H9 (cell line): ENCODE measurements at regions not wholly inside any gene's neighbourhood (a gene's known extent, or its start where the extent isn't known, plus 50 kb on each side); places are given as distances from the start of the nearest gene placed in this dataset.
"Not testable (repeated sequence)": the region's sequence is repeated elsewhere in the genome, so short reads cannot be mapped to it uniquely, and the experiment has no call there.

Source experiments
- DNase-seq: peaks from one replicate; pipeline ENCODE4 v3.0.0-alpha.2; 2017
- H2AFZ ChIP-seq: one replicate; pipeline ENCODE4 v1.6.1; 2013; ENCODE audit warnings: mild to moderate bottlenecking, low read length, control low read depth, moderate library complexity
- H2AK5ac ChIP-seq: 2 replicates; pipeline ENCODE4 v1.6.1; 2013; ENCODE audit warnings: low read length, control low read depth, mixed read lengths; ENCODE audit not compliant: insufficient read length
- H2BK120ac ChIP-seq: one replicate; pipeline ENCODE4 v1.6.1; 2013; ENCODE audit warnings: low read depth, mild to moderate bottlenecking, low read length, control low read depth, inconsistent platforms; ENCODE audit not compliant: poor library complexity, severe bottlenecking
- H2BK12ac ChIP-seq: 2 replicates; pipeline ENCODE4 v1.6.1; 2013; ENCODE audit warnings: low read length, control low read depth, mixed read lengths, low read depth; ENCODE audit not compliant: insufficient read length
- H2BK15ac ChIP-seq: 2 replicates; pipeline ENCODE4 v1.6.1; 2013; ENCODE audit warnings: low read depth, low read length, control low read depth
- H2BK20ac ChIP-seq: one replicate; pipeline ENCODE4 v1.6.1; 2013; ENCODE audit warnings: low read depth, mild to moderate bottlenecking, low read length, control low read depth, inconsistent platforms; ENCODE audit not compliant: poor library complexity, severe bottlenecking
- H2BK5ac ChIP-seq: 2 replicates; pipeline ENCODE4 v1.6.1; 2013; ENCODE audit warnings: low read length, control low read depth, mixed read lengths; ENCODE audit not compliant: insufficient read length
- H3K14ac ChIP-seq: 2 replicates; pipeline ENCODE4 v1.6.1; 2013; ENCODE audit warnings: low read length, control low read depth; ENCODE audit not compliant: insufficient read depth
- H3K18ac ChIP-seq: 2 replicates; pipeline ENCODE4 v1.6.1; 2013; ENCODE audit warnings: low read depth, mild to moderate bottlenecking, mixed read lengths, low read length, control low read depth; ENCODE audit not compliant: insufficient read length
- H3K23ac ChIP-seq: 2 replicates; pipeline ENCODE4 v1.6.1; 2013; ENCODE audit warnings: low read length, control low read depth, mixed read lengths, low read depth; ENCODE audit not compliant: insufficient read length
- H3K23me2 ChIP-seq: 2 replicates; pipeline ENCODE4 v1.6.1; 2013; ENCODE audit warnings: low read depth, mild to moderate bottlenecking, mixed read lengths, low read length, control low read depth; ENCODE audit not compliant: insufficient read length, poor library complexity, severe bottlenecking
- H3K27ac ChIP-seq: 2 replicates; pipeline ENCODE4 v1.5.1; 2013; ENCODE audit warnings: low read length, control low read depth, mixed read lengths, low read depth; ENCODE audit not compliant: insufficient read length
- H3K27me3 ChIP-seq: 2 replicates; pipeline ENCODE4 v1.6.1; 2013; ENCODE audit warnings: low read length, control low read depth, inconsistent platforms; ENCODE audit not compliant: insufficient read depth
- H3K4ac ChIP-seq: 2 replicates; pipeline ENCODE4 v1.6.1; 2013; ENCODE audit warnings: low read depth, mild to moderate bottlenecking, control low read depth, inconsistent platforms, low read length, moderate library complexity
- H3K4me1 ChIP-seq: 2 replicates; pipeline ENCODE4 v1.6.1; 2013; ENCODE audit warnings: low read length, control low read depth, inconsistent platforms; ENCODE audit not compliant: insufficient read depth
- H3K4me2 ChIP-seq: 2 replicates; pipeline ENCODE4 v1.6.1; 2013; ENCODE audit warnings: low read length, control low read depth, mixed read lengths; ENCODE audit not compliant: insufficient read length, insufficient read depth
- H3K56ac ChIP-seq: 2 replicates; pipeline ENCODE4 v1.6.1; 2013; ENCODE audit warnings: low read depth, mild to moderate bottlenecking, mixed read lengths, low read length, control low read depth; ENCODE audit not compliant: insufficient read length
- H3K79me1 ChIP-seq: 2 replicates; pipeline ENCODE4 v1.6.1; 2013; ENCODE audit warnings: low read depth, mild to moderate bottlenecking, moderate library complexity, low read length, control low read depth, inconsistent platforms; ENCODE audit not compliant: insufficient read depth, poor library complexity, severe bottlenecking
- H3K79me2 ChIP-seq: 2 replicates; pipeline ENCODE4 v1.6.1; 2013; ENCODE audit warnings: low read length, control low read depth, inconsistent platforms; ENCODE audit not compliant: insufficient read depth
- H3K9ac ChIP-seq: 2 replicates; pipeline ENCODE4 v1.6.1; 2013; ENCODE audit warnings: low read length, control low read depth, mixed read lengths; ENCODE audit not compliant: insufficient read length; ENCODE audit errors: extremely low read depth
- H3K9me3 ChIP-seq: one replicate; pipeline ENCODE4 v1.6.1; 2013; ENCODE audit warnings: low read depth, low read length, inconsistent platforms; ENCODE audit not compliant: control insufficient read depth
- H3T11ph ChIP-seq: one replicate; pipeline ENCODE4 v1.6.1; 2013; ENCODE audit warnings: mild to moderate bottlenecking, low read length, control low read depth, inconsistent platforms
- H4K20me1 ChIP-seq: one replicate; pipeline ENCODE4 v1.6.1; 2013; ENCODE audit not compliant: control insufficient read depth, insufficient read length, insufficient read depth
- H4K5ac ChIP-seq: 2 replicates; pipeline ENCODE4 v1.6.1; 2013; ENCODE audit warnings: low read depth, mild to moderate bottlenecking, mixed read lengths, low read length, control low read depth; ENCODE audit not compliant: insufficient read length
- H4K8ac ChIP-seq: replicated peaks from 2 replicates; pipeline ENCODE4 v1.6.1; 2013; ENCODE audit warnings: low read length, control low read depth, mixed read lengths, low read depth; ENCODE audit not compliant: insufficient read length
- H4K91ac ChIP-seq: 2 replicates; pipeline ENCODE4 v1.6.1; 2013; ENCODE audit warnings: low read depth, mild to moderate bottlenecking, moderate library complexity, mixed read lengths, low read length, control low read depth; ENCODE audit not compliant: insufficient read length
- H3K27ac Mint-ChIP-seq, 3 experiments: 2 replicates in 2 of 3; 3 replicates in 1 of 3; pipeline ENCODE4 v1.8.0; 2020 to 2021; ENCODE audit warnings: mixed read lengths in 3 of 3, mild to moderate bottlenecking in 1 of 3, moderate library complexity in 1 of 3
- H3K27me3 Mint-ChIP-seq: 2 replicates; pipeline ENCODE4 v1.8.0; 2021; ENCODE audit warnings: low read depth, mild to moderate bottlenecking, moderate library complexity, mixed read lengths
- H3K36me3 Mint-ChIP-seq, 3 experiments: 2 replicates in 2 of 3; 3 replicates in 1 of 3; pipeline ENCODE4 v1.8.0; 2020 to 2021; ENCODE audit warnings: low read depth in 3 of 3, mixed read lengths in 3 of 3; ENCODE audit not compliant: insufficient read depth in 1 of 3
- H3K4me1 Mint-ChIP-seq, 2 experiments: 2 replicates each; pipeline ENCODE4 v1.8.0; 2020; ENCODE audit warnings: mixed read lengths in 2 of 2
- H3K4me3 Mint-ChIP-seq, 2 experiments: 2 replicates in 1 of 2; 3 replicates in 1 of 2; pipeline ENCODE4 v1.8.0; 2020 to 2021; ENCODE audit warnings: mild to moderate bottlenecking in 2 of 2, mixed read lengths in 2 of 2, moderate library complexity in 1 of 2
- H3K9me3 Mint-ChIP-seq, 2 experiments: 2 replicates in 1 of 2; 3 replicates in 1 of 2; pipeline ENCODE4 v1.8.0; 2020; ENCODE audit warnings: mild to moderate bottlenecking in 2 of 2, mixed read lengths in 2 of 2, moderate library complexity in 1 of 2
- WGBS: extraction: QIAGEN DNeasy Blood & Tissue Kit; methylation state at CpG from one replicate; pipeline ENCODE4 v1.1.7; 2013; ENCODE audit warnings: missing lambda C conversion rate, low lambda C conversion rate, mixed read lengths; ENCODE audit not compliant: insufficient read length; ENCODE audit errors: extremely low coverage; 5-methylcytosine and 5-hydroxymethylcytosine counted together
- TF ChIP-seq, protein P1 (sequence below): fragments of 200-600 bp; sonication (generic); conservative IDR thresholded peaks from 3 replicates; pipeline ENCODE4 v1.8.0; 2021; ENCODE audit warnings: antibody characterized with exemption, mild to moderate bottlenecking

DNA sequence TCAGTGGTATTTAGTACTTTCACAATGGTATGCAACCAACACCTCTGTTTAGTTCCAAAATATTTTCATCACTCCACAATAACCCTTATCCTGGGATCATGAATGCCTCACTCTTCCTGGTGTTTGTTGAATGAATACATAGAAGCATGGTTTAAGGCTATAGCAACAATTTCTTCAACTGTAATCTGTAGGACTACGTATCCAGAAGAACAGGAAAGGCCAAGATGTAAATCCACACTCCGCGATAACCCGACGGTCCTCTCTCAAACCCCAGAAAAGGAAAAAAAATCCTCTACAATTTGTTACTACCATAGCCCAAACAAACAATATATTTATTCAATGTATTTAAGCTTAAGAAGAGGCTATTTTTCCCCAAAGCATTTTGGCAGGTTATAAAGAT, 141.4 kb upstream of the SALL4 start:
- H4K8ac ChIP-seq = no peak overlapping the region
- H4K91ac ChIP-seq = no peak overlapping the region
- no peak overlapping the region for H2BK5ac ChIP-seq
- H3K4me1 ChIP-seq = no peaks in the 10 kb centered on the region
- H3K27ac ChIP-seq = no peak overlapping the region
- H2BK120ac ChIP-seq = no peak overlapping the region
- H3K9me3 Mint-ChIP-seq = no peaks in the 10 kb centered on the region
- H3K4me1 Mint-ChIP-seq = no peaks in the 10 kb centered on the region; a peak in 1 of 4 replicates
- H2BK20ac ChIP-seq = no peak overlapping the region
- H3K18ac ChIP-seq = no peak overlapping the region
- H3K27me3 ChIP-seq = no peaks in the 10 kb centered on the region
- TF ChIP-seq, protein P1, sequence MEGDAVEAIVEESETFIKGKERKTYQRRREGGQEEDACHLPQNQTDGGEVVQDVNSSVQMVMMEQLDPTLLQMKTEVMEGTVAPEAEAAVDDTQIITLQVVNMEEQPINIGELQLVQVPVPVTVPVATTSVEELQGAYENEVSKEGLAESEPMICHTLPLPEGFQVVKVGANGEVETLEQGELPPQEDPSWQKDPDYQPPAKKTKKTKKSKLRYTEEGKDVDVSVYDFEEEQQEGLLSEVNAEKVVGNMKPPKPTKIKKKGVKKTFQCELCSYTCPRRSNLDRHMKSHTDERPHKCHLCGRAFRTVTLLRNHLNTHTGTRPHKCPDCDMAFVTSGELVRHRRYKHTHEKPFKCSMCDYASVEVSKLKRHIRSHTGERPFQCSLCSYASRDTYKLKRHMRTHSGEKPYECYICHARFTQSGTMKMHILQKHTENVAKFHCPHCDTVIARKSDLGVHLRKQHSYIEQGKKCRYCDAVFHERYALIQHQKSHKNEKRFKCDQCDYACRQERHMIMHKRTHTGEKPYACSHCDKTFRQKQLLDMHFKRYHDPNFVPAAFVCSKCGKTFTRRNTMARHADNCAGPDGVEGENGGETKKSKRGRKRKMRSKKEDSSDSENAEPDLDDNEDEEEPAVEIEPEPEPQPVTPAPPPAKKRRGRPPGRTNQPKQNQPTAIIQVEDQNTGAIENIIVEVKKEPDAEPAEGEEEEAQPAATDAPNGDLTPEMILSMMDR = no peak
- H3K4me2 ChIP-seq = no peak overlapping the region
- no peaks in the 10 kb centered on the region for H3K36me3 Mint-ChIP-seq
- no peak overlapping the region for H3K14ac ChIP-seq
- H2AK5ac ChIP-seq = no peak overlapping the region
- no peak overlapping the region for H4K5ac ChIP-seq
- no peak overlapping the region for H3K4me3 Mint-ChIP-seq
- H3K9ac ChIP-seq = no peak overlapping the region
- no peaks in the 10 kb centered on the region for H3K9me3 ChIP-seq
- WGBS = no CpG with 5 or more reads among the region's 5 CpGs
- H3T11ph ChIP-seq = no peak overlapping the region
- no peaks in the 10 kb centered on the region for H3K27me3 Mint-ChIP-seq
- no peak overlapping the region for H2AFZ ChIP-seq
- no peaks in the 10 kb centered on the region for H4K20me1 ChIP-seq
- H3K23ac ChIP-seq = no peak overlapping the region
- H3K79me1 ChIP-seq = no peaks in the 10 kb centered on the region
- no peak overlapping the region for H2BK12ac ChIP-seq
- no peak for DNase-seq
- no peak overlapping the region for H3K4ac ChIP-seq
- no peak overlapping the region for H2BK15ac ChIP-seq
- no peaks in the 10 kb centered on the region for H3K23me2 ChIP-seq
- no peaks in the 10 kb centered on the region for H3K79me2 ChIP-seq
- H3K56ac ChIP-seq = no peak overlapping the region
- H3K27ac Mint-ChIP-seq = no peak overlapping the region; a peak in 1 of 7 replicates

DNA sequence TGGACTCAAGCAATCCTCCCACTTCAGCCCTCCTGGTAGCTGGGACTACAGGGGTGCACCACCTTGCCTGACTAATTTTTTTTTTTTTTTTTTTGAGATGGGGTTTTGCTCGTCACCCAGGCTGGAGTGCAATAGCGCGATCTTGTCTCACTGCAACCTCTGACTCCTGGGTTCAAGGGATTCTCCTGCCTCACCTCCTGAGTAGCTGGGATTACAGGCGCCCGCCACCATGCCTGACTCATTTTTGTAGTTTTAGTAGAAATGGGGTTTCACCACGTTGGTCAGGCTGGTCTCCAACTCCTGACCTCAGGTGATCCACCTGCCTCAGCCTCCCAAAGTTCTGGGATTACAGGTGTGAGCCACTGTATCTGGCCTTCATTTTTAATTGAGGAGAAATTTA, 141.0 kb upstream of the SALL4 start:
- not testable (repeated sequence) for H3K4me1 ChIP-seq, H4K91ac ChIP-seq, H3K27ac Mint-ChIP-seq, H3K4me2 ChIP-seq, H2BK120ac ChIP-seq, H3K56ac ChIP-seq, H2BK5ac ChIP-seq, H3K23me2 ChIP-seq, H3T11ph ChIP-seq, H3K36me3 Mint-ChIP-seq, H3K27ac ChIP-seq, H3K9me3 Mint-ChIP-seq, H3K27me3 ChIP-seq, H3K4ac ChIP-seq, DNase-seq, H2BK12ac ChIP-seq, H2BK20ac ChIP-seq, H3K9ac ChIP-seq, H3K4me1 Mint-ChIP-seq, H2BK15ac ChIP-seq, H4K20me1 ChIP-seq, H3K79me1 ChIP-seq, H3K18ac ChIP-seq, H3K4me3 Mint-ChIP-seq, H3K23ac ChIP-seq, H3K79me2 ChIP-seq, H2AFZ ChIP-seq, H3K14ac ChIP-seq, H3K9me3 ChIP-seq, H4K5ac ChIP-seq, H4K8ac ChIP-seq, H2AK5ac ChIP-seq, H3K27me3 Mint-ChIP-seq
- WGBS = no CpG with 5 or more reads among the region's 6 CpGs
